HCT116 (cell line): ENCODE measurements at regions not wholly inside any gene's neighbourhood (a gene's known extent, or its start where the extent isn't known, plus 50 kb on each side); places are given as distances from the start of the nearest gene placed in this dataset.

ENCODE experiments used
- ATAC-seq: fragments of 200-7000 bp; cut with Tn5 transposase; 2 replicates; pipeline ENCODE4 v1.9.1; 2020; ENCODE audit warnings: mild to moderate bottlenecking, moderate library complexity
- BruUV-seq: library from RNA; stranded (reverse); fragments of 400-500 nt; replicated peaks from 2 replicates; lab custom pipeline; 2021; lab: Mats Ljungman, UMichigan
- CTCF ChIA-PET: fragments of 300-600 bp; sonication (Branson Sonifier 250); formaldehyde crosslinking; loops from one replicate; lab custom pipeline; 2021; ENCODE audit warnings: antibody characterized with exemption; lab: Charles Lee
- POLR2A ChIA-PET: fragments of 300-600, 350-600 bp; sonication (Branson Sonifier 250); formaldehyde crosslinking; loops from one replicate; lab custom pipeline; 2021; ENCODE audit warnings: antibody characterized with exemption; lab: Charles Lee
- RAD21 ChIA-PET, 2 experiments: fragments of 300-600 bp; sonication (Branson Sonifier 250); formaldehyde crosslinking; loops; one replicate each; lab custom pipeline; 2023; ENCODE audit warnings: low total read pairs in 2 of 2; ENCODE audit not compliant: uncharacterized antibody in 2 of 2, unreplicated experiment in 2 of 2, low non-redundant PET in 1 of 2; lab: Charles Lee
- DNase-seq: peaks from one replicate; pipeline ENCODE4 v3.0.0-alpha.2; 2010; ENCODE audit warnings: low read depth, low spot score
- H2AFZ ChIP-seq: fragments of 200-600 bp; shearing (Covaris generic), sonication (generic); 2 replicates; pipeline ENCODE4 v1.6.1; 2017; ENCODE audit warnings: low read depth, mixed run types, mixed read lengths, antibody characterized with exemption, low read length; ENCODE audit not compliant: poor library complexity, severe bottlenecking
- H3K27ac ChIP-seq: 2 replicates; pipeline ENCODE4 v1.5.1; 2012; ENCODE audit warnings: low read depth, low read length
- H3K27me3 ChIP-seq: fragments of 200-600 bp; sonication (generic); 2 replicates; pipeline ENCODE4 v1.6.1; 2016; ENCODE audit warnings: mixed run types, low read length, mixed read lengths; ENCODE audit not compliant: insufficient read depth
- H3K36me3 ChIP-seq, 2 experiments: fragments of 200-500 bp in 1 of 2; fragments of 200-600 bp in 1 of 2; sonication (Bioruptor generic) in 1 of 2; sonication (generic) in 1 of 2; 2 replicates each; pipeline versions ENCODE4 v1.5.1 to v1.6.1; 2014 to 2016; ENCODE audit warnings: low read length in 2 of 2, inconsistent platforms in 1 of 2, mixed read lengths in 1 of 2, mixed run types in 1 of 2; ENCODE audit not compliant: insufficient read depth in 2 of 2, control insufficient read depth in 1 of 2
- H3K4me1 ChIP-seq, 2 experiments: fragments of 200-600 bp in 1 of 2; sonication (generic) in 1 of 2; 2 replicates each; pipeline versions ENCODE4 v1.5.1 to v1.6.1; 2012 to 2017; ENCODE audit warnings: low read length in 2 of 2, inconsistent platforms in 1 of 2, mild to moderate bottlenecking in 1 of 2, mixed read lengths in 1 of 2, mixed run types in 1 of 2, moderate library complexity in 1 of 2; ENCODE audit not compliant: insufficient read depth in 2 of 2, control insufficient read depth in 1 of 2
- H3K4me2 ChIP-seq: fragments of 200-600 bp; sonication (generic); 2 replicates; pipeline ENCODE4 v1.6.1; 2017; ENCODE audit warnings: mixed run types, low read length, mixed read lengths
- H3K4me3 ChIP-seq, 2 experiments: fragments of 200-600 bp in 1 of 2; sonication (generic) in 1 of 2; replicated peaks in 1 of 2; 2 replicates each; pipeline ENCODE4 v1.5.1; 2011 to 2016; ENCODE audit warnings: low read length in 2 of 2, control low read depth in 1 of 2, low read depth in 1 of 2, mild to moderate bottlenecking in 1 of 2, mixed read lengths in 1 of 2, mixed run types in 1 of 2
- H3K79me2 ChIP-seq: fragments of 200-600 bp; sonication (generic); 2 replicates; pipeline ENCODE4 v1.6.1; 2017; ENCODE audit warnings: mild to moderate bottlenecking, mixed run types, low read length, moderate library complexity, mixed read lengths; ENCODE audit not compliant: insufficient read depth
- H3K9ac ChIP-seq: fragments of 200-600 bp; sonication (generic); 2 replicates; pipeline ENCODE4 v1.6.1; 2016; ENCODE audit warnings: low read length, mixed read lengths
- H3K9me2 ChIP-seq: fragments of 200-600 bp; sonication (generic), shearing (Covaris generic); 2 replicates; pipeline ENCODE4 v1.6.1; 2017; ENCODE audit warnings: mixed run types, mild to moderate bottlenecking, moderate library complexity; ENCODE audit not compliant: insufficient read depth
- H3K9me3 ChIP-seq, 2 experiments: fragments of 200-500 bp in 1 of 2; fragments of 200-600 bp in 1 of 2; sonication (Bioruptor generic) in 1 of 2; sonication (generic) in 1 of 2; 2 replicates each; pipeline ENCODE4 v1.6.1; 2014 to 2017; ENCODE audit warnings: low read length in 2 of 2, mixed read lengths in 2 of 2, inconsistent platforms in 1 of 2, low read depth in 1 of 2, mild to moderate bottlenecking in 1 of 2, mixed run types in 1 of 2, moderate library complexity in 1 of 2; ENCODE audit not compliant: control insufficient read depth in 1 of 2, insufficient read depth in 1 of 2
- H4K20me1 ChIP-seq: fragments of 200-600 bp; sonication (generic), shearing (Covaris generic); 2 replicates; pipeline ENCODE4 v1.6.1; 2017; ENCODE audit warnings: mixed run types, mild to moderate bottlenecking, moderate library complexity; ENCODE audit not compliant: insufficient read depth
- CBX3 ChIP-seq: IDR thresholded peaks from 2 replicates; pipeline ENCODE4 v1.6.1; 2012; ENCODE audit warnings: low read depth
- CEBPB ChIP-seq: IDR thresholded peaks from 2 replicates; pipeline ENCODE4 v1.6.1; 2012; ENCODE audit warnings: low read depth
- CTCF ChIP-seq, 3 experiments: fragments of 200-600 bp in 1 of 3; sonication (generic) in 1 of 3; IDR thresholded peaks in 2 of 3; conservative IDR thresholded peaks in 1 of 3; 2 replicates each; pipeline ENCODE4 v1.5.1; 2012 to 2017; ENCODE audit warnings: low read depth in 2 of 3, low read length in 2 of 3, antibody characterized with exemption in 1 of 3, borderline replicate concordance in 1 of 3, control low read depth in 1 of 3, mild to moderate bottlenecking in 1 of 3, mixed read lengths in 1 of 3, mixed run types in 1 of 3, moderate library complexity in 1 of 3; ENCODE audit not compliant: insufficient read depth in 1 of 3
- EGR1 ChIP-seq: IDR thresholded peaks from 2 replicates; pipeline ENCODE4 v1.6.1; 2012; ENCODE audit warnings: low read depth
- ELF1 ChIP-seq: IDR thresholded peaks from 2 replicates; pipeline ENCODE4 v1.6.1; 2012; ENCODE audit warnings: low read depth, borderline replicate concordance
- EZH2 ChIP-seq: fragments of 200-600 bp; sonication (generic); IDR thresholded peaks from 2 replicates; pipeline ENCODE4 v1.6.1; 2017; ENCODE audit warnings: antibody characterized with exemption, mixed run types
- EZH2phosphoT487 ChIP-seq: fragments of 200-600 bp; IDR thresholded peaks from 2 replicates; pipeline ENCODE4 v1.6.1; 2018; ENCODE audit warnings: antibody characterized with exemption, borderline replicate concordance
- JUND ChIP-seq: IDR thresholded peaks from 2 replicates; pipeline ENCODE4 v1.6.1; 2012
- MAX ChIP-seq: IDR thresholded peaks from 2 replicates; pipeline ENCODE4 v1.6.1; 2012
- POLR2A ChIP-seq: IDR thresholded peaks from 2 replicates; pipeline ENCODE4 v1.7.0; 2011; ENCODE audit warnings: borderline replicate concordance; ENCODE audit not compliant: insufficient read depth, insufficient read length; ENCODE audit errors: extremely low read depth
- RAD21 ChIP-seq: IDR thresholded peaks from 2 replicates; pipeline ENCODE4 v1.6.1; 2012; ENCODE audit warnings: low read depth, mild to moderate bottlenecking
- SP1 ChIP-seq: IDR thresholded peaks from 2 replicates; pipeline ENCODE4 v1.6.1; 2012; ENCODE audit warnings: low read depth
- SRF ChIP-seq: IDR thresholded peaks from 2 replicates; pipeline ENCODE4 v1.6.1; 2012; ENCODE audit warnings: low read depth
- TCF7L2 ChIP-seq: IDR thresholded peaks from 2 replicates; pipeline ENCODE4 v1.7.0; 2011; ENCODE audit warnings: borderline replicate concordance, inconsistent platforms; ENCODE audit not compliant: insufficient read depth, insufficient read length; ENCODE audit errors: extremely low read depth
- YY1 ChIP-seq: IDR thresholded peaks from 2 replicates; pipeline ENCODE4 v1.6.1; 2011; ENCODE audit warnings: low read length, low read depth, moderate library complexity, mild to moderate bottlenecking; ENCODE audit not compliant: insufficient replicate concordance; ENCODE audit errors: extremely low read depth
- ZBTB33 ChIP-seq: IDR thresholded peaks from 2 replicates; pipeline ENCODE4 v1.6.1; 2011; ENCODE audit warnings: mild to moderate bottlenecking, low read length, moderate library complexity; ENCODE audit not compliant: insufficient replicate concordance; ENCODE audit errors: extremely low read depth
- ZFX ChIP-seq: fragments of 450-650 bp; IDR thresholded peaks from 2 replicates; pipeline ENCODE4 v1.6.1; 2017
- ZNF274 ChIP-seq: fragments of 200-500 bp; sonication (Bioruptor generic); IDR thresholded peaks from 2 replicates; pipeline ENCODE4 v1.6.1; 2014; ENCODE audit warnings: mild to moderate bottlenecking, low read depth, low read length, inconsistent platforms
- intact Hi-C: fragments of 100-400 bp; cut with micrococcal nuclease; formaldehyde crosslinking; loops from 2 replicates; pipeline ENCODE4 v1.10.0; 2022

GRCh38 chr5:145536133-145536532 is 299.0 kb downstream of the PRELID2 start:
- CTCF ChIA-PET, result no interaction called here
- Histone ChIP-seq H3K4me1 (peaks cover 8 to 20% of the 10 kb centered on the region in 2 experiments; a peak in 3 of 4 replicates), H4K20me1 (no peaks in the 10 kb centered on the region), H3K9me2 (no peaks in the 10 kb centered on the region)
- no peak for ATAC-seq
- TF ChIP-seq YY1 (no peak), CBX3 (no peak), SRF (no peak), EZH2phosphoT487 (no peak), EGR1 (no peak), POLR2A (no peak), CEBPB (no peak), ELF1 (no peak), ZNF274 (no peak), SP1 (no peak), ZBTB33 (no peak), CTCF (IDR thresholded peaks at IDR 0.05 in 2 of 3, conservative IDR thresholded peaks at IDR 0.05 in 1 of 3; ENCODE audit: borderline replicate concordance in 1 of 3, insufficient read depth in 1 of 3, low read depth in 2 of 3, low read length in 2 of 3) (no peak), TCF7L2 (no peak), JUND (no peak), MAX (no peak), ZFX (no peak), RAD21 (no peak), EZH2 (no peak)
- TF ChIP-seq, all 23 proteins: peak for 0
- no peaks in the 10 kb centered on the region for H3K27me3 ChIP-seq
- ChIA-PET POLR2A (no interaction called here), RAD21 (no interaction called here)
- no peak overlapping the region for H3K4me2 ChIP-seq
- no peak overlapping the region for H3K9ac ChIP-seq
- no peak overlapping the region for H3K4me3 ChIP-seq
- intact Hi-C loops, result no loop called here
- H3K9me3 ChIP-seq, result peaks cover 0 to 8% of the 10 kb centered on the region in 2 experiments; a peak in 1 of 4 replicates
- no peak for DNase-seq
- no TSS peak for BruUV-seq
- H3K79me2 ChIP-seq, result no peaks in the 10 kb centered on the region
- no peak overlapping the region for H3K27ac ChIP-seq
- H2AFZ ChIP-seq, result no peak overlapping the region
- H3K36me3 ChIP-seq, result no peaks in the 10 kb centered on the region
